HCT116 (cell line): ENCODE measurements at regions not wholly inside any gene's neighbourhood (a gene's known extent, or its start where the extent isn't known, plus 50 kb on each side); places are given as distances from the start of the nearest gene placed in this dataset.

Experiments used
- ATAC-seq: fragments of 200-7000 bp; cut with Tn5 transposase; 2 replicates; pipeline ENCODE4 v1.9.1; 2020; ENCODE audit warnings: mild to moderate bottlenecking, moderate library complexity
- BruUV-seq: library from RNA; stranded (reverse); fragments of 400-500 nt; replicated peaks from 2 replicates; lab custom pipeline; 2021; lab: Mats Ljungman, UMichigan
- CTCF ChIA-PET: fragments of 300-600 bp; sonication (Branson Sonifier 250); formaldehyde crosslinking; loops from one replicate; lab custom pipeline; 2021; ENCODE audit warnings: antibody characterized with exemption; lab: Charles Lee
- POLR2A ChIA-PET: fragments of 300-600, 350-600 bp; sonication (Branson Sonifier 250); formaldehyde crosslinking; loops from one replicate; lab custom pipeline; 2021; ENCODE audit warnings: antibody characterized with exemption; lab: Charles Lee
- RAD21 ChIA-PET, 2 experiments: fragments of 300-600 bp; sonication (Branson Sonifier 250); formaldehyde crosslinking; loops; one replicate each; lab custom pipeline; 2023; ENCODE audit warnings: low total read pairs in 2 of 2; ENCODE audit not compliant: uncharacterized antibody in 2 of 2, unreplicated experiment in 2 of 2, low non-redundant PET in 1 of 2; lab: Charles Lee
- DNase-seq: peaks from one replicate; pipeline ENCODE4 v3.0.0-alpha.2; 2010; ENCODE audit warnings: low read depth, low spot score
- H2AFZ ChIP-seq: fragments of 200-600 bp; shearing (Covaris generic), sonication (generic); 2 replicates; pipeline ENCODE4 v1.6.1; 2017; ENCODE audit warnings: low read depth, mixed run types, mixed read lengths, antibody characterized with exemption, low read length; ENCODE audit not compliant: poor library complexity, severe bottlenecking
- H3K27ac ChIP-seq: 2 replicates; pipeline ENCODE4 v1.5.1; 2012; ENCODE audit warnings: low read depth, low read length
- H3K27me3 ChIP-seq: fragments of 200-600 bp; sonication (generic); 2 replicates; pipeline ENCODE4 v1.6.1; 2016; ENCODE audit warnings: mixed run types, low read length, mixed read lengths; ENCODE audit not compliant: insufficient read depth
- H3K36me3 ChIP-seq, 2 experiments: fragments of 200-500 bp in 1 of 2; fragments of 200-600 bp in 1 of 2; sonication (Bioruptor generic) in 1 of 2; sonication (generic) in 1 of 2; 2 replicates each; pipeline versions ENCODE4 v1.5.1 to v1.6.1; 2014 to 2016; ENCODE audit warnings: low read length in 2 of 2, inconsistent platforms in 1 of 2, mixed read lengths in 1 of 2, mixed run types in 1 of 2; ENCODE audit not compliant: insufficient read depth in 2 of 2, control insufficient read depth in 1 of 2
- H3K4me1 ChIP-seq, 2 experiments: fragments of 200-600 bp in 1 of 2; sonication (generic) in 1 of 2; 2 replicates each; pipeline versions ENCODE4 v1.5.1 to v1.6.1; 2012 to 2017; ENCODE audit warnings: low read length in 2 of 2, inconsistent platforms in 1 of 2, mild to moderate bottlenecking in 1 of 2, mixed read lengths in 1 of 2, mixed run types in 1 of 2, moderate library complexity in 1 of 2; ENCODE audit not compliant: insufficient read depth in 2 of 2, control insufficient read depth in 1 of 2
- H3K4me2 ChIP-seq: fragments of 200-600 bp; sonication (generic); 2 replicates; pipeline ENCODE4 v1.6.1; 2017; ENCODE audit warnings: mixed run types, low read length, mixed read lengths
- H3K4me3 ChIP-seq, 2 experiments: fragments of 200-600 bp in 1 of 2; sonication (generic) in 1 of 2; replicated peaks in 1 of 2; 2 replicates each; pipeline ENCODE4 v1.5.1; 2011 to 2016; ENCODE audit warnings: low read length in 2 of 2, control low read depth in 1 of 2, low read depth in 1 of 2, mild to moderate bottlenecking in 1 of 2, mixed read lengths in 1 of 2, mixed run types in 1 of 2
- H3K79me2 ChIP-seq: fragments of 200-600 bp; sonication (generic); 2 replicates; pipeline ENCODE4 v1.6.1; 2017; ENCODE audit warnings: mild to moderate bottlenecking, mixed run types, low read length, moderate library complexity, mixed read lengths; ENCODE audit not compliant: insufficient read depth
- H3K9ac ChIP-seq: fragments of 200-600 bp; sonication (generic); 2 replicates; pipeline ENCODE4 v1.6.1; 2016; ENCODE audit warnings: low read length, mixed read lengths
- H3K9me2 ChIP-seq: fragments of 200-600 bp; sonication (generic), shearing (Covaris generic); 2 replicates; pipeline ENCODE4 v1.6.1; 2017; ENCODE audit warnings: mixed run types, mild to moderate bottlenecking, moderate library complexity; ENCODE audit not compliant: insufficient read depth
- H3K9me3 ChIP-seq, 2 experiments: fragments of 200-500 bp in 1 of 2; fragments of 200-600 bp in 1 of 2; sonication (Bioruptor generic) in 1 of 2; sonication (generic) in 1 of 2; 2 replicates each; pipeline ENCODE4 v1.6.1; 2014 to 2017; ENCODE audit warnings: low read length in 2 of 2, mixed read lengths in 2 of 2, inconsistent platforms in 1 of 2, low read depth in 1 of 2, mild to moderate bottlenecking in 1 of 2, mixed run types in 1 of 2, moderate library complexity in 1 of 2; ENCODE audit not compliant: control insufficient read depth in 1 of 2, insufficient read depth in 1 of 2
- H4K20me1 ChIP-seq: fragments of 200-600 bp; sonication (generic), shearing (Covaris generic); 2 replicates; pipeline ENCODE4 v1.6.1; 2017; ENCODE audit warnings: mixed run types, mild to moderate bottlenecking, moderate library complexity; ENCODE audit not compliant: insufficient read depth
- CEBPB ChIP-seq: IDR thresholded peaks from 2 replicates; pipeline ENCODE4 v1.6.1; 2012; ENCODE audit warnings: low read depth
- CTCF ChIP-seq, 3 experiments: fragments of 200-600 bp in 1 of 3; sonication (generic) in 1 of 3; IDR thresholded peaks in 2 of 3; conservative IDR thresholded peaks in 1 of 3; 2 replicates each; pipeline ENCODE4 v1.5.1; 2012 to 2017; ENCODE audit warnings: low read depth in 2 of 3, low read length in 2 of 3, antibody characterized with exemption in 1 of 3, borderline replicate concordance in 1 of 3, control low read depth in 1 of 3, mild to moderate bottlenecking in 1 of 3, mixed read lengths in 1 of 3, mixed run types in 1 of 3, moderate library complexity in 1 of 3; ENCODE audit not compliant: insufficient read depth in 1 of 3
- EGR1 ChIP-seq: IDR thresholded peaks from 2 replicates; pipeline ENCODE4 v1.6.1; 2012; ENCODE audit warnings: low read depth
- ELF1 ChIP-seq: IDR thresholded peaks from 2 replicates; pipeline ENCODE4 v1.6.1; 2012; ENCODE audit warnings: low read depth, borderline replicate concordance
- EZH2 ChIP-seq: fragments of 200-600 bp; sonication (generic); IDR thresholded peaks from 2 replicates; pipeline ENCODE4 v1.6.1; 2017; ENCODE audit warnings: antibody characterized with exemption, mixed run types
- EZH2phosphoT487 ChIP-seq: fragments of 200-600 bp; IDR thresholded peaks from 2 replicates; pipeline ENCODE4 v1.6.1; 2018; ENCODE audit warnings: antibody characterized with exemption, borderline replicate concordance
- FOSL1 ChIP-seq: IDR thresholded peaks from 2 replicates; pipeline ENCODE4 v1.6.1; 2012; ENCODE audit warnings: low read depth
- JUND ChIP-seq: IDR thresholded peaks from 2 replicates; pipeline ENCODE4 v1.6.1; 2012
- MAX ChIP-seq: IDR thresholded peaks from 2 replicates; pipeline ENCODE4 v1.6.1; 2012
- POLR2A ChIP-seq: IDR thresholded peaks from 2 replicates; pipeline ENCODE4 v1.7.0; 2011; ENCODE audit warnings: borderline replicate concordance; ENCODE audit not compliant: insufficient read depth, insufficient read length; ENCODE audit errors: extremely low read depth
- POLR2AphosphoS5 ChIP-seq: IDR thresholded peaks from 2 replicates; pipeline ENCODE4 v1.6.1; 2011; ENCODE audit warnings: mild to moderate bottlenecking, low read depth, low read length, moderate library complexity
- RAD21 ChIP-seq: IDR thresholded peaks from 2 replicates; pipeline ENCODE4 v1.6.1; 2012; ENCODE audit warnings: low read depth, mild to moderate bottlenecking
- REST ChIP-seq: IDR thresholded peaks from 2 replicates; pipeline ENCODE4 v1.6.1; 2012; ENCODE audit warnings: low read depth
- TCF7L2 ChIP-seq: IDR thresholded peaks from 2 replicates; pipeline ENCODE4 v1.7.0; 2011; ENCODE audit warnings: borderline replicate concordance, inconsistent platforms; ENCODE audit not compliant: insufficient read depth, insufficient read length; ENCODE audit errors: extremely low read depth
- ZBTB33 ChIP-seq: IDR thresholded peaks from 2 replicates; pipeline ENCODE4 v1.6.1; 2011; ENCODE audit warnings: mild to moderate bottlenecking, low read length, moderate library complexity; ENCODE audit not compliant: insufficient replicate concordance; ENCODE audit errors: extremely low read depth
- intact Hi-C: fragments of 100-400 bp; cut with micrococcal nuclease; formaldehyde crosslinking; loops from 2 replicates; pipeline ENCODE4 v1.10.0; 2022

- Histone ChIP-seq H2AFZ (no peak overlapping the region), H3K9ac (no peak overlapping the region), H3K27me3 (no peaks in the 10 kb centered on the region), H3K36me3 (no peaks in the 10 kb centered on the region), H3K9me3 (no peaks in the 10 kb centered on the region), H4K20me1 (no peaks in the 10 kb centered on the region), H3K9me2 (no peaks in the 10 kb centered on the region), H3K79me2 (no peaks in the 10 kb centered on the region), H3K27ac (no peak overlapping the region), H3K4me1 (peaks cover 13 to 18% of the 10 kb centered on the region in 2 experiments), H3K4me3 (no peak overlapping the region), H3K4me2 (no peak overlapping the region)
- RAD21 ChIA-PET: no interaction called here
- intact Hi-C loops: no loop called here
- no TSS peak for BruUV-seq
- TF ChIP-seq RAD21 (no peak), FOSL1 (no peak), JUND (no peak), CEBPB (no peak), POLR2AphosphoS5 (no peak), ELF1 (no peak), POLR2A (no peak), TCF7L2 (no peak), CTCF (IDR thresholded peaks at IDR 0.05 in 2 of 3, conservative IDR thresholded peaks at IDR 0.05 in 1 of 3; ENCODE audit: borderline replicate concordance in 1 of 3, insufficient read depth in 1 of 3, low read depth in 2 of 3, low read length in 2 of 3) (no peak), EZH2phosphoT487 (no peak), EGR1 (no peak), EZH2 (no peak), ZBTB33 (no peak), REST (no peak), MAX (no peak)
- CTCF ChIA-PET: no interaction called here
- POLR2A ChIA-PET: no interaction called here
- no peak for DNase-seq
- no peak for ATAC-seq
These were observed 77.4 kb upstream of the ITGB1 start for GRCh38 chr10:33035411-33035810.
